Astrocyte (in vitro differentiated cells and primary cell): ENCODE measurements at regions not wholly inside any gene's neighbourhood (a gene's known extent, or its start where the extent isn't known, plus 50 kb on each side); places are given as distances from the start of the nearest gene placed in this dataset.
"Not testable (repeated sequence)": the region's sequence is repeated elsewhere in the genome, so short reads cannot be mapped to it uniquely, and the experiment has no call there.

Experiments
- DNase-seq: peaks from one replicate; pipeline ENCODE4 v3.0.0-alpha.2; 2010; ENCODE audit warnings: low read depth
- FAIRE-seq: peaks from 2 replicates; lab custom pipeline; 2011; peaks lifted over from hg19 to GRCh38; lab: Jason Lieb, UNC
- H2AFZ ChIP-seq: 2 replicates; pipeline ENCODE4 v1.6.0; 2012; ENCODE audit warnings: low read depth, low read length, inconsistent platforms
- H3K27ac ChIP-seq: 2 replicates; pipeline ENCODE4 v1.5.1; 2011; ENCODE audit warnings: low read depth, low read length, inconsistent platforms
- H3K27me3 ChIP-seq: 2 replicates; pipeline ENCODE4 v1.6.0; 2011; ENCODE audit warnings: low read length, inconsistent platforms; ENCODE audit not compliant: insufficient read depth
- H3K36me3 ChIP-seq: 2 replicates; pipeline ENCODE4 v1.5.1; 2011; ENCODE audit warnings: low read length, inconsistent platforms; ENCODE audit not compliant: insufficient read depth
- H3K4me1 ChIP-seq: 2 replicates; pipeline ENCODE4 v1.5.1; 2011; ENCODE audit warnings: low read length, inconsistent platforms; ENCODE audit not compliant: insufficient read depth
- H3K4me2 ChIP-seq: 2 replicates; pipeline ENCODE4 v1.6.0; 2012; ENCODE audit warnings: low read length, inconsistent platforms
- H3K4me3 ChIP-seq: 2 replicates; pipeline ENCODE4 v1.5.1; 2011; ENCODE audit warnings: low read depth, mild to moderate bottlenecking, low read length, inconsistent platforms; ENCODE audit not compliant: insufficient read depth
- H3K79me2 ChIP-seq: 2 replicates; pipeline ENCODE4 v1.6.0; 2012; ENCODE audit warnings: mild to moderate bottlenecking, low read length, inconsistent platforms; ENCODE audit not compliant: insufficient read depth
- H3K9ac ChIP-seq: 2 replicates; pipeline ENCODE4 v1.6.0; 2012; ENCODE audit warnings: mild to moderate bottlenecking, low read length, inconsistent platforms
- H3K9me3 ChIP-seq: 2 replicates; pipeline ENCODE4 v1.5.1; 2012; ENCODE audit warnings: low read depth, mild to moderate bottlenecking, low read length, inconsistent platforms; ENCODE audit not compliant: insufficient read depth
- H4K20me1 ChIP-seq: 2 replicates; pipeline ENCODE4 v1.6.0; 2012; ENCODE audit warnings: low read length, inconsistent platforms; ENCODE audit not compliant: insufficient read depth
- H3K27ac Mint-ChIP-seq: one replicate; pipeline ENCODE4 v1.8.0; 2021; ENCODE audit warnings: mild to moderate bottlenecking, mixed read lengths; ENCODE audit not compliant: unreplicated experiment
- H3K27me3 Mint-ChIP-seq: one replicate; pipeline ENCODE4 v1.8.0; 2021; ENCODE audit warnings: low read depth, mixed read lengths; ENCODE audit not compliant: unreplicated experiment
- H3K36me3 Mint-ChIP-seq: one replicate; pipeline ENCODE4 v1.8.0; 2021; ENCODE audit warnings: low read depth, mixed read lengths; ENCODE audit not compliant: unreplicated experiment
- H3K4me1 Mint-ChIP-seq: one replicate; pipeline ENCODE4 v1.8.0; 2021; ENCODE audit warnings: low read depth, mixed read lengths; ENCODE audit not compliant: unreplicated experiment
- H3K4me3 Mint-ChIP-seq: one replicate; pipeline ENCODE4 v1.8.0; 2021; ENCODE audit warnings: mild to moderate bottlenecking, moderate library complexity, mixed read lengths; ENCODE audit not compliant: unreplicated experiment
- H3K9me3 Mint-ChIP-seq: one replicate; pipeline ENCODE4 v1.8.0; 2021; ENCODE audit warnings: mild to moderate bottlenecking, mixed read lengths; ENCODE audit not compliant: unreplicated experiment
- EZH2 ChIP-seq: IDR thresholded peaks from 2 replicates; pipeline ENCODE4 v1.6.1; 2012; ENCODE audit warnings: mild to moderate bottlenecking, low read length, inconsistent platforms; ENCODE audit not compliant: insufficient read depth
- TF ChIP-seq, protein P1 (sequence below): IDR thresholded peaks from 2 replicates; pipeline ENCODE4 v1.5.1; 2011; ENCODE audit warnings: low read depth, mild to moderate bottlenecking, inconsistent platforms, low read length, moderate library complexity; ENCODE audit not compliant: insufficient read depth

DNA sequence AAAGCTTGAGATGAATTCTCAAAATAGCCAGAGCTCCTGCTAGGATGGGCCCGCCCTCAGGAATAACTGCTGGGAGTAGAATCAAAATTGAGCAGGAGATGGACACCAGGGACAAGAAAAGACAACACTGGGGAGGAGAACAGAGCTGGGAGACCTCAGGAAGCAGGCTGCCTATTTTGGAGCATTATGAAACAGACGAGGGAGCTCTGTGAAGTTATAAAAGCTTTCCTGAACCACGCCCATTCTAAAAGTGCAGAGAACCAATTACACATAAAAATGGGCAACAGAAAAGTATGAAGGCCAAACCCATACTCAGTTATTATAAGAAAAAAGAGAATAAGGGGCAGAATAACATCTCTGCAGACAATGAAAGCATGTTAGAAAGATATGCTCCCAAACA is 213.9 kb upstream of the TRPC7 start:
- FAIRE-seq (no peak), DNase-seq (no peak)
- no peaks in the 10 kb centered on the region for H4K20me1 ChIP-seq
- H3K4me1 Mint-ChIP-seq, result no peaks in the 10 kb centered on the region
- H3K27ac Mint-ChIP-seq, result no peak overlapping the region
- H3K9ac ChIP-seq, result no peak overlapping the region
- peaks cover 2% of the 10 kb centered on the region for H3K36me3 Mint-ChIP-seq
- H3K27ac ChIP-seq, result no peak overlapping the region
- no peaks in the 10 kb centered on the region for H3K9me3 ChIP-seq
- no peaks in the 10 kb centered on the region for H3K79me2 ChIP-seq
- H3K27me3 ChIP-seq, result no peaks in the 10 kb centered on the region
- H3K4me1 ChIP-seq, result no peaks in the 10 kb centered on the region
- H3K4me2 ChIP-seq, result no peak overlapping the region
- H3K36me3 ChIP-seq, result no peaks in the 10 kb centered on the region
- no peaks in the 10 kb centered on the region for H3K9me3 Mint-ChIP-seq
- H3K4me3 ChIP-seq, result no peak overlapping the region
- TF ChIP-seq, protein P1, sequence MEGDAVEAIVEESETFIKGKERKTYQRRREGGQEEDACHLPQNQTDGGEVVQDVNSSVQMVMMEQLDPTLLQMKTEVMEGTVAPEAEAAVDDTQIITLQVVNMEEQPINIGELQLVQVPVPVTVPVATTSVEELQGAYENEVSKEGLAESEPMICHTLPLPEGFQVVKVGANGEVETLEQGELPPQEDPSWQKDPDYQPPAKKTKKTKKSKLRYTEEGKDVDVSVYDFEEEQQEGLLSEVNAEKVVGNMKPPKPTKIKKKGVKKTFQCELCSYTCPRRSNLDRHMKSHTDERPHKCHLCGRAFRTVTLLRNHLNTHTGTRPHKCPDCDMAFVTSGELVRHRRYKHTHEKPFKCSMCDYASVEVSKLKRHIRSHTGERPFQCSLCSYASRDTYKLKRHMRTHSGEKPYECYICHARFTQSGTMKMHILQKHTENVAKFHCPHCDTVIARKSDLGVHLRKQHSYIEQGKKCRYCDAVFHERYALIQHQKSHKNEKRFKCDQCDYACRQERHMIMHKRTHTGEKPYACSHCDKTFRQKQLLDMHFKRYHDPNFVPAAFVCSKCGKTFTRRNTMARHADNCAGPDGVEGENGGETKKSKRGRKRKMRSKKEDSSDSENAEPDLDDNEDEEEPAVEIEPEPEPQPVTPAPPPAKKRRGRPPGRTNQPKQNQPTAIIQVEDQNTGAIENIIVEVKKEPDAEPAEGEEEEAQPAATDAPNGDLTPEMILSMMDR, result no peak
- no peak for TF ChIP-seq EZH2
- H3K27me3 Mint-ChIP-seq, result no peaks in the 10 kb centered on the region
- no peak overlapping the region for H3K4me3 Mint-ChIP-seq
- no peak overlapping the region for H2AFZ ChIP-seq

DNA sequence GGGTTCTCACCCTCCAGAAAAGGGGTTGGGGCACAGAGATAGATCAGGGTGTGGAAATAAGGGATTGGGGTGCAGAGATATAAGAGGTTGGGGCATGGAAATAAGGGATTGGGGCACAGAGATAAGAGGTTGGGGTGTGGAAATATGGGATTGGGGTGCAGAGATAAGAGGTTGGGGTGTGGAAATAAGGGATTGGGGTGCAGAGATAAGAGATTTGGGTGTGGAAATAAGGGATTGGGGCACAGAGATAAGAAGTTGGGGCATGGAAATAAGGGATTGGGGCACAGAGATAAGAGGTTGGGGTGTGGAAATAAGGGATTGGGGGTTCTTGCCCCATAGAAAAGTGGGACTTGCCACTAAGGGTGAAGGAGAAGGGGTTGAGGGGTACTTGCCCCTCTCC is 204.5 kb upstream of the TRPC7 start:
- not testable (repeated sequence) for H3K4me1 ChIP-seq, H3K27ac Mint-ChIP-seq, H3K4me2 ChIP-seq, H3K4me3 ChIP-seq, H3K27ac ChIP-seq, DNase-seq, H4K20me1 ChIP-seq, H3K27me3 ChIP-seq, H3K9ac ChIP-seq, H3K27me3 Mint-ChIP-seq, H3K9me3 Mint-ChIP-seq, H3K4me3 Mint-ChIP-seq, FAIRE-seq, H3K9me3 ChIP-seq, H3K79me2 ChIP-seq, H3K36me3 ChIP-seq, H3K4me1 Mint-ChIP-seq, H2AFZ ChIP-seq, H3K36me3 Mint-ChIP-seq

- H3K27ac ChIP-seq, H3K9me3 Mint-ChIP-seq, H3K4me3 ChIP-seq, H3K79me2 ChIP-seq, H3K27ac Mint-ChIP-seq, H3K36me3 ChIP-seq, H3K4me1 Mint-ChIP-seq, H3K36me3 Mint-ChIP-seq, H3K4me1 ChIP-seq, H3K4me2 ChIP-seq, H3K27me3 Mint-ChIP-seq, H2AFZ ChIP-seq, H3K9me3 ChIP-seq, H3K9ac ChIP-seq, H4K20me1 ChIP-seq, H3K27me3 ChIP-seq, DNase-seq, FAIRE-seq, H3K4me3 Mint-ChIP-seq: not testable (repeated sequence)
These were observed 200.1 kb upstream of the TRPC7 start for GRCh38 chr5:136565457-136565856.

GRCh38 chr5:136565050-136565449 is 199.7 kb upstream of the TRPC7 start:
- H3K9me3 ChIP-seq, H3K79me2 ChIP-seq, H3K27ac Mint-ChIP-seq, H3K27me3 Mint-ChIP-seq, H3K4me3 ChIP-seq, H3K9ac ChIP-seq, H3K27ac ChIP-seq, H3K27me3 ChIP-seq, H3K4me2 ChIP-seq, H4K20me1 ChIP-seq, H3K4me3 Mint-ChIP-seq, H3K9me3 Mint-ChIP-seq, H3K36me3 Mint-ChIP-seq, H3K36me3 ChIP-seq, H3K4me1 ChIP-seq, FAIRE-seq, H3K4me1 Mint-ChIP-seq, H2AFZ ChIP-seq, DNase-seq: not testable (repeated sequence)

DNA sequence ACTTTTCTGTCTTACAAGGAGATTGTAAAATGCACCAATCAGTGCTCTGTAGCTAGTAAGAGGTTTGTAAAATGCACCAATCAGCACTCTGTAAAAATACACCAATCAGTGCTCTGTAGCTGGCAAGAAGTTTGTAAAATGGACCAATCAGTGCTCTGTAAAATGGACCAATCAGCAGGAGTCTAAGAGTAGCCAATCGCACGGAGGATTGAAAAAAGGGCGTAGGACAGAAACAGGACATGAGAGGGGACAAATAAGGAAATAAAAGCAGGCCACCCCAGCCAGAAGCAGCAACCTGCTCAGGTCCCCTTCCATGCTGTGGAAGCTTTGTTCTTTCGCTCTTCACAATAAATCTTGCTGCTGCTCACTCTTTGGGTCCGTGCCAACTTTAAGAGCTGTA is 199.1 kb upstream of the TRPC7 start:
- not testable (repeated sequence) for H3K9ac ChIP-seq, H3K4me3 ChIP-seq, H3K4me2 ChIP-seq, H4K20me1 ChIP-seq, H3K27me3 Mint-ChIP-seq, H3K36me3 ChIP-seq, H3K4me1 ChIP-seq, FAIRE-seq, DNase-seq, H3K27ac ChIP-seq, H3K27ac Mint-ChIP-seq, H3K4me1 Mint-ChIP-seq, H3K27me3 ChIP-seq, H3K36me3 Mint-ChIP-seq, H2AFZ ChIP-seq, H3K4me3 Mint-ChIP-seq, H3K79me2 ChIP-seq, H3K9me3 Mint-ChIP-seq, H3K9me3 ChIP-seq
